Natural killer cell (primary cell): ENCODE measurements at regions not wholly inside any gene's neighbourhood (a gene's known extent, or its start where the extent isn't known, plus 50 kb on each side); places are given as distances from the start of the nearest gene placed in this dataset.
"Not testable (repeated sequence)": the region's sequence is repeated elsewhere in the genome, so short reads cannot be mapped to it uniquely, and the experiment has no call there.

Experiments used
- ATAC-seq, 3 donors: fragments of 150-1000 bp in 2 of 3; fragments of 200-7000 bp in 1 of 3; cut with Tn5 transposase; 1 replicate in 1 of 3; 2 replicates in 2 of 3; pipeline ENCODE4 v1.10.0; 2021; ENCODE audit warnings: mild to moderate bottlenecking in 2 of 3, moderate library complexity in 2 of 3
- DNase-seq, 2 donors: peaks; one replicate each; pipeline versions ENCODE4 v3.0.0 to v3.0.0-alpha.2; 2013 to 2021; ENCODE audit warnings: mixed read lengths in 1 of 2
- H3K27ac ChIP-seq: one replicate; pipeline ENCODE4 v1.5.1; 2013; ENCODE audit warnings: mild to moderate bottlenecking, low read length
- H3K27me3 ChIP-seq: one replicate; pipeline ENCODE4 v1.6.1; 2013; ENCODE audit warnings: low read length; ENCODE audit not compliant: control insufficient read depth, insufficient read depth
- H3K36me3 ChIP-seq: one replicate; pipeline ENCODE4 v1.6.1; 2013; ENCODE audit warnings: low read length; ENCODE audit not compliant: control insufficient read depth, insufficient read depth
- H3K4me1 ChIP-seq: one replicate; pipeline ENCODE4 v1.6.1; 2013; ENCODE audit warnings: low read length; ENCODE audit not compliant: control insufficient read depth, insufficient read depth
- H3K4me3 ChIP-seq: one replicate; pipeline ENCODE4 v1.5.1; 2013; ENCODE audit warnings: low read length
- H3K9me3 ChIP-seq: one replicate; pipeline ENCODE4 v1.6.1; 2013; ENCODE audit warnings: low read length; ENCODE audit not compliant: control insufficient read depth, insufficient read depth
- H3K27ac Mint-ChIP-seq, 2 donors: one replicate each; pipeline ENCODE4 v1.8.0; 2022; ENCODE audit warnings: mild to moderate bottlenecking in 2 of 2, mixed read lengths in 2 of 2, moderate library complexity in 1 of 2
- H3K27me3 Mint-ChIP-seq, 2 donors: one replicate each; pipeline ENCODE4 v1.8.0; 2022; ENCODE audit warnings: low read depth in 2 of 2, mixed read lengths in 2 of 2
- H3K36me3 Mint-ChIP-seq: one replicate; pipeline ENCODE4 v1.8.0; 2022; ENCODE audit warnings: mixed read lengths
- H3K4me1 Mint-ChIP-seq, 2 donors: one replicate each; pipeline ENCODE4 v1.8.0; 2022; ENCODE audit warnings: mixed read lengths in 2 of 2
- H3K4me3 Mint-ChIP-seq: one replicate; pipeline ENCODE4 v1.8.0; 2022; ENCODE audit warnings: mild to moderate bottlenecking, moderate library complexity, mixed read lengths
- H3K9me3 Mint-ChIP-seq, 2 donors: one replicate each; pipeline ENCODE4 v1.8.0; 2022; ENCODE audit warnings: mixed read lengths in 2 of 2
- WGBS: methylation state at CpG from one replicate; pipeline ENCODE4 v1.1.7; 2013; ENCODE audit warnings: missing lambda C conversion rate; ENCODE audit not compliant: insufficient coverage; 5-methylcytosine and 5-hydroxymethylcytosine counted together
- intact Hi-C: fragments of 100-400 bp; cut with micrococcal nuclease; formaldehyde crosslinking; loops from one replicate; pipeline ENCODE4 v1.14.2; 2022
- TF ChIP-seq, protein P1 (sequence below): fragments of 200-600 bp; IDR thresholded peaks from one replicate; pipeline ENCODE4 v1.8.0; 2022; ENCODE audit warnings: antibody characterized with exemption

DNA sequence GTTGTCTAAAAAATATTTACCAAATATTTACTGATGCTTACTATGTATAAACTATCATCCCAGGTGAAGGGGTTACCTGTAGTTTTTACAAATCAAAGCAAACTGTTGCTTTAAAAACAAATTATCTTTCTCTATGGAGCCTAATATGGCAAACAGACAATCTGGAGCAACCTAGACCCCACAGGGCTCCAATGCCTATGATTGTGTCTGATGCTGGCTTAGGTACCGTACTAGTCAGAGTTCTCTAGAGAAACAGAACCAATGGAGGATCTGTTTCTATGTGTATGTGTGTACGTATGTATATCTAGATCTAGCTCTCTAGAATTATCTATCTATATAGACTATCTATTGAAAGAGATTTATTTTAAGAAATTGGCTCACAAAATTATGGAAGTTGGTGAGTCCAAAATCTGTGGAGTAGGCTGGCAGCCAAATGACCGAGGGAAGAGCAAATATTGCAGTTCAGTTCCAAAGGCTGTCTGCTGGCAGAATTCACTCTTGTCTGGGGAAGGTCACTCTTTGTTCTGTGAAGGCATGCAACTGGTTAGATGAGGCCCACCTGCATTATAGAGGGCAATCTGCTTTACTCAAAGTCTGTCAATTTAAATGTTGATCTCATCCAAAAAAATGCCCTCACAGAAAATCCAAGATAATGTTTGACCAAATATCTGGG is 127.1 kb upstream of the ENPEP start:
- Histone ChIP-seq H3K27me3 (no peaks in the 10 kb centered on the region), H3K4me3 (no peak overlapping the region), H3K36me3 (no peaks in the 10 kb centered on the region), H3K4me1 (no peaks in the 10 kb centered on the region), H3K9me3 (no peaks in the 10 kb centered on the region), H3K27ac (no peak overlapping the region)
- no peak for DNase-seq
- Mint-ChIP-seq H3K9me3 (no peaks in the 10 kb centered on the region), H3K4me3 (no peak overlapping the region), H3K36me3 (no peaks in the 10 kb centered on the region), H3K27me3 (peaks cover 19 to 26% of the 10 kb centered on the region in 2 donors), H3K4me1 (no peaks in the 10 kb centered on the region), H3K27ac (no peak overlapping the region)
- no peak for ATAC-seq
- intact Hi-C loops: no loop called here
- WGBS: 83% methylated on average over 2 of the region's 3 CpGs
- TF ChIP-seq, protein P1, sequence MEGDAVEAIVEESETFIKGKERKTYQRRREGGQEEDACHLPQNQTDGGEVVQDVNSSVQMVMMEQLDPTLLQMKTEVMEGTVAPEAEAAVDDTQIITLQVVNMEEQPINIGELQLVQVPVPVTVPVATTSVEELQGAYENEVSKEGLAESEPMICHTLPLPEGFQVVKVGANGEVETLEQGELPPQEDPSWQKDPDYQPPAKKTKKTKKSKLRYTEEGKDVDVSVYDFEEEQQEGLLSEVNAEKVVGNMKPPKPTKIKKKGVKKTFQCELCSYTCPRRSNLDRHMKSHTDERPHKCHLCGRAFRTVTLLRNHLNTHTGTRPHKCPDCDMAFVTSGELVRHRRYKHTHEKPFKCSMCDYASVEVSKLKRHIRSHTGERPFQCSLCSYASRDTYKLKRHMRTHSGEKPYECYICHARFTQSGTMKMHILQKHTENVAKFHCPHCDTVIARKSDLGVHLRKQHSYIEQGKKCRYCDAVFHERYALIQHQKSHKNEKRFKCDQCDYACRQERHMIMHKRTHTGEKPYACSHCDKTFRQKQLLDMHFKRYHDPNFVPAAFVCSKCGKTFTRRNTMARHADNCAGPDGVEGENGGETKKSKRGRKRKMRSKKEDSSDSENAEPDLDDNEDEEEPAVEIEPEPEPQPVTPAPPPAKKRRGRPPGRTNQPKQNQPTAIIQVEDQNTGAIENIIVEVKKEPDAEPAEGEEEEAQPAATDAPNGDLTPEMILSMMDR: no peak

DNA sequence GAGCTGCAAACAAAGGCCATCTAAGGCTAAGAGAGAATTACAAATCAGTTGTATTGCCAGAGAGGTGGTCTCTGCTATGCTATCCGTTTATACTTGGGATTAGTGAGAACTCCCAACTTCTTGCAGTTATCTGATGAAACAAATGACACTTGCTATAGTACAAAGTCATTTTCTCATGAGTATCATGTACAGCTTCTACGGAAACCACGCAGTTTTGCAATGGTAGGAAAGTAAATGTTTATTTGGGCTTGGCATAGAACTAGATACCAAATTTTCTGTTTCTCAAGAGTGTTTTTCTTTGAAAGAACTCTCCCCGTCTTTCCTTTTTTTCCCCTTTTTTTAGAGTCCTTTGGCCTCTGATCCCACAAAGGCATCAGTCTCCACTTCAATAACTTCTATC is 128.2 kb upstream of the ENPEP start:
- H3K9me3 ChIP-seq: no peaks in the 10 kb centered on the region
- H3K9me3 Mint-ChIP-seq: no peaks in the 10 kb centered on the region
- no peaks in the 10 kb centered on the region for H3K36me3 Mint-ChIP-seq
- TF ChIP-seq, protein P1: no peak
- peaks cover 22 to 25% of the 10 kb centered on the region in 2 donors for H3K27me3 Mint-ChIP-seq
- H3K4me3 ChIP-seq: no peak overlapping the region
- H3K36me3 ChIP-seq: no peaks in the 10 kb centered on the region
- no peaks in the 10 kb centered on the region for H3K4me1 Mint-ChIP-seq
- DNase-seq (no peak), ATAC-seq (peak in 1 of 3 donors; percentile 15)
- intact Hi-C loops: no loop called here
- no peak overlapping the region for H3K27ac ChIP-seq
- H3K27ac Mint-ChIP-seq: no peak overlapping the region
- H3K4me3 Mint-ChIP-seq: no peak overlapping the region
- no peaks in the 10 kb centered on the region for H3K27me3 ChIP-seq
- 90% methylated on average over 3 of the region's 4 CpGs for WGBS
- H3K4me1 ChIP-seq: no peaks in the 10 kb centered on the region

DNA sequence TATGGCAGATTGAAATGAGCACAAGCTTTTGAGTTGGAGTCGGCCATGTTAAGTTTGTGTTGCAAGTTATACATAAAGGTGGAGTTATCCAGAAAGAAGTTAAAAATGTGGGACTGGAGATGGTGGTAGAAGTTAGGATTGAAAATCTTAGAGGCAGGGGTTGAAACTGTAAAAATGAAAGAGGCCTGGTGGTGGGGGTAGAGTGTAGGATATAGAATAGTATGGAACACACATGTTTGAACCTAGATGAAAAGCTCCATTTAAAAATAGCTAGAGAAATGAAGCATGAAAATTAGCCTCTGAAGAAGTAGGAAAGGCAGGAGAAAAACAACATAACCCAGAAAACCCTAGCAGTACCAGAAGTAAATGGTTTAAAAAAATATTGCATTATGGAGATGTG is 131.8 kb upstream of the ENPEP start:
- Histone ChIP-seq H3K9me3 (no peaks in the 10 kb centered on the region), H3K27ac (no peak overlapping the region), H3K4me3 (no peak overlapping the region), H3K36me3 (no peaks in the 10 kb centered on the region), H3K4me1 (no peaks in the 10 kb centered on the region), H3K27me3 (no peaks in the 10 kb centered on the region)
- H3K36me3 Mint-ChIP-seq: no peaks in the 10 kb centered on the region
- H3K9me3 Mint-ChIP-seq: no peaks in the 10 kb centered on the region
- DNase-seq (no peak), ATAC-seq (peak in 2 of 3 donors; percentile 30 to 53)
- no peak overlapping the region for H3K4me3 Mint-ChIP-seq
- no peak overlapping the region for H3K27ac Mint-ChIP-seq
- intact Hi-C loops: loop anchor here (2.0 kb wide), 1 partner anchor 171 kb away; no protein-coding TSS in a partner anchor
- H3K27me3 Mint-ChIP-seq: peaks cover 22 to 24% of the 10 kb centered on the region in 2 donors
- 95% methylated on average over 1 of the region's 1 CpG for WGBS
- no peaks in the 10 kb centered on the region for H3K4me1 Mint-ChIP-seq
- TF ChIP-seq, protein P1: no peak

DNA sequence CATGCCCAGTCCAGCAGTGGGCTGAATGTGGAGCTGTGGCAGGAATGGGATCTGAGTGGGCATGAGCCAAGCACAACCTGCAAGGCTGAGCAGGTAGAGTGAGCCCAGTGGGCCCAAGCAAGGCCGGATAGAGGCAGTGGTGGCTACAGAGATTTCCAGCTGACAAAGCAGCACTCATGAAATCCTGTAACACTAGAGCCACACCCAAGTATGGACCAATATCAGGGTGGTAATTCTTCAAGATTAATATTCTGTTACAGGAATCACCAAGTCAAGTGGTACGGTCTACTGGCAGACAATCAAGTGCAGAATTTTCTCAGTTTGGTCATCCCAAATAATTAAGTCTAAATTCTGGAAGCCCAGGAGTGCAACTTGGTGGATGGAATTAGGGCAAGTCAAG is 132.4 kb upstream of the ENPEP start:
- Histone ChIP-seq H3K36me3 (no peaks in the 10 kb centered on the region), H3K4me3 (no peak overlapping the region), H3K9me3 (no peaks in the 10 kb centered on the region), H3K27ac (no peak overlapping the region), H3K27me3 (no peaks in the 10 kb centered on the region), H3K4me1 (no peaks in the 10 kb centered on the region)
- intact Hi-C loops: no loop called here
- TF ChIP-seq, protein P1: no peak
- WGBS: 100% methylated on average over 2 of the region's 2 CpGs
- Mint-ChIP-seq H3K9me3 (no peaks in the 10 kb centered on the region), H3K27me3 (peaks cover 28 to 29% of the 10 kb centered on the region in 2 donors), H3K4me1 (no peaks in the 10 kb centered on the region), H3K27ac (no peak overlapping the region), H3K36me3 (no peaks in the 10 kb centered on the region), H3K4me3 (no peak overlapping the region)
- DNase-seq (no peak), ATAC-seq (no peak)

DNA sequence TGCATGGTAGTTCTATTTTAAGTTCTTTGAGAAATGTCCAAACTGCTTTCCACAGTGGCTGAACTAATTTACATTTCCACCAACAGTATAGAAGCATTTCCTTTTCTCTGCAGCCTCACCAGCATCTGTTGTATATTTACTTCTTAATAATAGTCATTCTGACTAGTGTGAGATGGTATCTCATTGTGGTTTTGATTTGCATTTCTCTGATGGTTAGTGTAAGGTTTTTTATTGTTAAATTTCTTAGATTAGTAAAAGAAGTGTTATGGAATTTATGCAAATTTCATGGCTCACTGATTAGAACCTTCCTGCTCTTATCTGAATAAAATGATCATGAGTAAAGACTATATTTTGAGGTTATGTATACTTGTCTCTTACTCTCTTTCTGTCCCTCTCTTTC is 134.8 kb upstream of the ENPEP start:
- H3K4me3 Mint-ChIP-seq, intact Hi-C loops, H3K27me3 ChIP-seq, H3K27ac Mint-ChIP-seq, H3K4me3 ChIP-seq, H3K4me1 Mint-ChIP-seq, H3K4me1 ChIP-seq, DNase-seq, H3K36me3 ChIP-seq, H3K27ac ChIP-seq, H3K36me3 Mint-ChIP-seq, H3K9me3 ChIP-seq, ATAC-seq, H3K9me3 Mint-ChIP-seq: not testable (repeated sequence)
- peaks cover 29 to 51% of the 10 kb centered on the region in 2 donors for H3K27me3 Mint-ChIP-seq
